ENCODE measurements at regions not wholly inside any gene's neighbourhood (a gene's known extent, or its start where the extent isn't known, plus 50 kb on each side); places are given as distances from the start of the nearest gene placed in this dataset.

GRCh38 chr13:76153239-76153638 lies 517.1 kb downstream of the LMO7 start:
- TF ChIP-seq POLR2AphosphoS5 (IDR thresholded peaks at IDR 0.05; ENCODE audit: low read depth, low read length) (no peak), POLR2A (IDR thresholded peaks at IDR 0.05; ENCODE audit: low read depth, low read length) (no peak), TAF1 (IDR thresholded peaks at IDR 0.05; ENCODE audit: low read depth, low read length) (no peak), SPI1 (IDR thresholded peaks at IDR 0.05; ENCODE audit: low read depth, low read length) (no peak), POU2F2 (IDR thresholded peaks at IDR 0.05; ENCODE audit: low read depth, low read length) (no peak)
